GM12878 (cell line): ENCODE measurements at regions not wholly inside any gene's neighbourhood (a gene's known extent, or its start where the extent isn't known, plus 50 kb on each side); places are given as distances from the start of the nearest gene placed in this dataset.

Source experiments
- ATAC-seq: fragments of 200-7000 bp; cut with Tn5 transposase; 3 replicates; pipeline ENCODE4 v1.9.1; 2020; ENCODE audit warnings: mild to moderate bottlenecking, moderate library complexity
- BruUV-seq: library from RNA; stranded (reverse); fragments of 400-500 nt; replicated peaks from 2 replicates; lab custom pipeline; 2021; lab: Mats Ljungman, UMichigan
- CTCF ChIA-PET: fragments of 300-600 bp; sonication (Branson Sonifier 250); formaldehyde crosslinking; extraction: SDS; loops from one replicate; lab custom pipeline; 2021; ENCODE audit warnings: inconsistent platforms; lab: Yijun Ruan, JAX
- POLR2A ChIA-PET: fragments of 350-600 bp; formaldehyde crosslinking; extraction: SDS; loops from one replicate; lab custom pipeline; 2021; ENCODE audit warnings: inconsistent platforms; lab: Charles Lee
- RAD21 ChIA-PET: fragments of 300-600 bp; sonication (Branson Sonifier 250); formaldehyde crosslinking; loops from one replicate; lab custom pipeline; 2023; ENCODE audit warnings: antibody characterized with exemption; ENCODE audit not compliant: unreplicated experiment; lab: Charles Lee
- SMC1A ChIA-PET: fragments of 300-600 bp; sonication (Branson Sonifier 250); formaldehyde crosslinking; loops from one replicate; lab custom pipeline; 2023; ENCODE audit not compliant: unreplicated experiment, uncharacterized antibody; lab: Charles Lee
- DNase-seq: peaks from one replicate; pipeline ENCODE4 v3.0.0-alpha.2; 2011; ENCODE audit warnings: low read depth, low spot score
- FAIRE-seq: peaks from 3 replicates; lab custom pipeline; 2011; peaks lifted over from hg19 to GRCh38; lab: Jason Lieb, UNC
- H2AFZ ChIP-seq: 2 replicates; pipeline ENCODE4 v1.6.0; 2011; ENCODE audit warnings: low read depth, low read length, control low read depth; ENCODE audit not compliant: control insufficient read depth
- H3K27ac ChIP-seq: 2 replicates; pipeline ENCODE4 v1.5.1; 2011; ENCODE audit warnings: control low read depth; ENCODE audit not compliant: control insufficient read depth, insufficient read depth
- H3K27me3 ChIP-seq, 2 experiments: replicated peaks in 1 of 2; 2 replicates each; pipeline versions ENCODE4 v1.6.0 to v1.6.1; 2011; ENCODE audit warnings: low read length in 1 of 2; ENCODE audit not compliant: control insufficient read depth in 2 of 2, insufficient read depth in 2 of 2
- H3K36me3 ChIP-seq, 2 experiments: 2 replicates each; pipeline ENCODE4 v1.5.1; 2011; ENCODE audit warnings: low read length in 1 of 2; ENCODE audit not compliant: control insufficient read depth in 2 of 2, insufficient read depth in 2 of 2
- H3K4me1 ChIP-seq: 2 replicates; pipeline ENCODE4 v1.6.1; 2011; ENCODE audit warnings: mild to moderate bottlenecking, low read length, moderate library complexity, mixed read lengths; ENCODE audit not compliant: control insufficient read depth, insufficient read depth
- H3K4me2 ChIP-seq: 2 replicates; pipeline ENCODE4 v1.6.0; 2011; ENCODE audit warnings: control low read depth; ENCODE audit not compliant: control insufficient read depth, insufficient read depth
- H3K4me3 ChIP-seq: fragments of 200-600 bp; sonication (generic); 2 replicates; pipeline ENCODE4 v1.5.1; 2016
- H3K79me2 ChIP-seq: 2 replicates; pipeline ENCODE4 v1.6.0; 2011; ENCODE audit warnings: low read length; ENCODE audit not compliant: control insufficient read depth, insufficient read depth
- H3K9ac ChIP-seq: 2 replicates; pipeline ENCODE4 v1.8.0; 2011; ENCODE audit warnings: low read length, control low read depth, mixed read lengths; ENCODE audit not compliant: control insufficient read depth, insufficient read depth
- H3K9me3 ChIP-seq: replicated peaks from 3 replicates; pipeline ENCODE4 v1.5.1; 2011; ENCODE audit warnings: mild to moderate bottlenecking, low read length; ENCODE audit not compliant: control insufficient read depth, insufficient read depth
- H4K20me1 ChIP-seq: 2 replicates; pipeline ENCODE4 v1.6.0; 2011; ENCODE audit not compliant: control insufficient read depth, insufficient read depth
- ASH2L ChIP-seq: fragments of 300-600, 200-600 bp; sonication (generic); IDR thresholded peaks from 2 replicates; pipeline ENCODE4 v1.6.1; 2017; ENCODE audit warnings: low read depth, mild to moderate bottlenecking, borderline replicate concordance
- BMI1 ChIP-seq: fragments of 450-650 bp; IDR thresholded peaks from 2 replicates; pipeline ENCODE4 v1.6.1; 2016; ENCODE audit warnings: mild to moderate bottlenecking, moderate library complexity, borderline replicate concordance
- CBFB ChIP-seq: IDR thresholded peaks from 2 replicates; pipeline ENCODE4 v1.6.1; 2016; ENCODE audit warnings: antibody characterized with exemption, low read depth
- CBX3 ChIP-seq: fragments of 200-600 bp; sonication (generic); IDR thresholded peaks from 2 replicates; pipeline ENCODE4 v1.6.1; 2016; ENCODE audit warnings: low read depth, borderline replicate concordance
- CREB1 ChIP-seq: IDR thresholded peaks from 2 replicates; pipeline ENCODE4 v1.6.1; 2012; ENCODE audit warnings: low read depth, mild to moderate bottlenecking, inconsistent platforms
- CREM ChIP-seq: IDR thresholded peaks from 2 replicates; pipeline ENCODE4 v1.6.1; 2014; ENCODE audit warnings: antibody characterized with exemption, low read depth
- HDAC6 ChIP-seq: fragments of 200-600 bp; sonication (generic); IDR thresholded peaks from one replicate; pipeline ENCODE4 v1.8.0; 2017; ENCODE audit warnings: antibody characterized with exemption; ENCODE audit not compliant: unreplicated experiment
- JUNB ChIP-seq: IDR thresholded peaks from 2 replicates; pipeline ENCODE4 v1.6.1; 2016; ENCODE audit warnings: antibody characterized with exemption, mild to moderate bottlenecking
- MYB ChIP-seq: fragments of 150-350 bp; IDR thresholded peaks from 2 replicates; pipeline ENCODE4 v1.6.1; 2014; ENCODE audit warnings: mild to moderate bottlenecking, low read depth, low read length, borderline replicate concordance
- MYC ChIP-seq: IDR thresholded peaks from 2 replicates; pipeline ENCODE4 v1.6.1; 2011; ENCODE audit warnings: mild to moderate bottlenecking, low read length, moderate library complexity, inconsistent platforms; ENCODE audit not compliant: insufficient read depth, insufficient replicate concordance, insufficient read length, severe bottlenecking
- NFXL1 ChIP-seq: fragments of 450-650 bp; IDR thresholded peaks from 2 replicates; pipeline ENCODE4 v1.6.1; 2017; ENCODE audit warnings: antibody characterized with exemption, mild to moderate bottlenecking, borderline replicate concordance
- PAX5 ChIP-seq: IDR thresholded peaks from 2 replicates; pipeline ENCODE4 v1.6.1; 2011; ENCODE audit warnings: low read depth, low read length, borderline replicate concordance
- POLR2A ChIP-seq: IDR thresholded peaks from 2 replicates; pipeline ENCODE4 v1.6.1; 2011; ENCODE audit warnings: low read depth, mild to moderate bottlenecking, low read length
- POU2F2 ChIP-seq: IDR thresholded peaks from 3 replicates; pipeline ENCODE4 v1.6.1; 2011; ENCODE audit warnings: low read depth, mild to moderate bottlenecking, low read length, borderline replicate concordance
- RAD21 ChIP-seq: IDR thresholded peaks from 2 replicates; pipeline ENCODE4 v1.6.1; 2011; ENCODE audit warnings: mild to moderate bottlenecking, low read depth, low read length, moderate library complexity; ENCODE audit not compliant: insufficient read depth
- RCOR1 ChIP-seq: conservative IDR thresholded peaks from 2 replicates; pipeline ENCODE4 v1.6.1; 2012; ENCODE audit warnings: low read depth, low read length, improper control_type of control experiment
- SMC3 ChIP-seq: IDR thresholded peaks from 2 replicates; pipeline ENCODE4 v1.6.1; 2011; ENCODE audit warnings: low read length, improper control_type of control experiment, borderline replicate concordance
- WGBS: methylation state at CpG from one replicate; pipeline ENCODE4 v1.1.6; 2016; ENCODE audit warnings: low lambda C conversion rate; ENCODE audit not compliant: insufficient replicate concordance, insufficient coverage; ENCODE audit errors: missing lambda C conversion rate; 5-methylcytosine and 5-hydroxymethylcytosine counted together
- in situ Hi-C: fragments of 300-500 bp; cut with MboI; formaldehyde crosslinking; loops from 9 replicates; pipeline ENCODE4 v1.14.3; 2018; ENCODE audit warnings: mixed read lengths
- intact Hi-C: fragments of 100-400 bp; cut with micrococcal nuclease; formaldehyde crosslinking; loops from one replicate; pipeline ENCODE4 v1.14.2; 2022; ENCODE audit not compliant: unreplicated experiment
- TF ChIP-seq, protein P1 (sequence below): IDR thresholded peaks from 2 replicates; pipeline ENCODE4 v1.6.1; 2012; ENCODE audit warnings: low read depth, low read length, improper control_type of control experiment
- TF ChIP-seq, protein P2 (sequence below): IDR thresholded peaks from 2 replicates; pipeline ENCODE4 v1.6.1; 2012; ENCODE audit warnings: mild to moderate bottlenecking, low read depth, low read length
- TF ChIP-seq, protein P3 (sequence below): fragments of 450-650 bp; IDR thresholded peaks from 2 replicates; pipeline ENCODE4 v1.6.1; 2016; ENCODE audit warnings: mild to moderate bottlenecking

DNA sequence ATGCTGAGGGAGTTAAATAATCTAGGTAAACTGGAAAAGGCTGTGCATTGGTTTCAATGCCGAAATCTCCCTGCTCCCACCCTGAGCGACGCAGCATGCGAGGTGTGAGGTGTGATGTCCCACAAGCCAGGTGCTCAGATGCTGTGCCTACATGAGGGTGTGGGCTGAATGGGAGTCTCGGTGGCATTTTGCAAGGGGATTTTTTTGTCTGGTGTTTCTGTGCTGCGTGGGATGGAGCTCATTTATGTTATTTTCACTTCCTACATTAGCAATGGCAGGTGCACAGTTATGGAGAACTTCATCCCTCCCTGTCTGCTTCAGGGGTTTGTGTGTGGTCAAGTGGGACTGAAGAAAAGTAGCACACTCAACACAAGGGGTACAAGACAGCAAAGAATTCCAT, 110.2 kb upstream of the CCDC68 start:
- ChIA-PET CTCF (interaction anchor here (0.8 to 2.8 kb wide), 6 partner anchors 11 to 165 kb away, joined by 3 to 9 read pairs (median 4); no protein-coding TSS in a partner anchor), POLR2A (interaction anchor here (0.8 to 2.2 kb wide), 5 partner anchors 11 to 67 kb away, joined by 3 to 6 read pairs (median 3); no protein-coding TSS in a partner anchor), SMC1A (interaction anchor here (0.8 to 6.6 kb wide), 10 partner anchors 9 to 199 kb away, joined by 3 to 49 read pairs (median 7); no protein-coding TSS in a partner anchor), RAD21 (interaction anchor here (1.0 to 1.6 kb wide), 6 partner anchors 10 to 199 kb away, joined by 3 to 5 read pairs (median 4); no protein-coding TSS in a partner anchor)
- Histone ChIP-seq H3K4me3 (no peak overlapping the region), H3K4me1 (peaks cover 37% of the 10 kb centered on the region), H3K79me2 (no peaks in the 10 kb centered on the region), H3K4me2 (peak overlapping the region; percentile 13), H2AFZ (no peak overlapping the region), H3K36me3 (no peaks in the 10 kb centered on the region), H3K27me3 (no peaks in the 10 kb centered on the region), H3K9me3 (no peaks in the 10 kb centered on the region), H3K9ac (no peak overlapping the region), H4K20me1 (no peaks in the 10 kb centered on the region), H3K27ac (peak overlapping the region; percentile 39; the same call in 1 of the 2 replicates)
- in situ Hi-C loops = no loop called here
- FAIRE-seq = peak; percentile 93
- 1% methylated on average over 6 of the region's 6 CpGs for WGBS
- peak; percentile 86 for ATAC-seq
- BruUV-seq = no TSS peak
- intact Hi-C loops = loop anchor here (2.0 to 5.0 kb wide), 2 partner anchors 199 to 253 kb away; no protein-coding TSS in a partner anchor
- peak; percentile 66 for DNase-seq
- TF ChIP-seq PAX5 (peak; percentile 92), POU2F2 (peak; percentile 77; the same call in 2 of the 3 replicates), POLR2A (no peak), CBFB (peak; percentile 31; the same call in 1 of the 2 replicates), ASH2L (no peak), RAD21 (no peak), NFXL1 (no peak), JUNB (no peak), BMI1 (peak; percentile 87), CBX3 (no peak), MYB (no peak), HDAC6 (no peak), CREM (peak; percentile 61; the same call in 1 of the 2 replicates), RCOR1 (0 out of 2 replicates have a peak, but pooled peaks have one; percentile 57), CREB1 (no peak), MYC (no peak), SMC3 (no peak)
- TF ChIP-seq, protein P1, sequence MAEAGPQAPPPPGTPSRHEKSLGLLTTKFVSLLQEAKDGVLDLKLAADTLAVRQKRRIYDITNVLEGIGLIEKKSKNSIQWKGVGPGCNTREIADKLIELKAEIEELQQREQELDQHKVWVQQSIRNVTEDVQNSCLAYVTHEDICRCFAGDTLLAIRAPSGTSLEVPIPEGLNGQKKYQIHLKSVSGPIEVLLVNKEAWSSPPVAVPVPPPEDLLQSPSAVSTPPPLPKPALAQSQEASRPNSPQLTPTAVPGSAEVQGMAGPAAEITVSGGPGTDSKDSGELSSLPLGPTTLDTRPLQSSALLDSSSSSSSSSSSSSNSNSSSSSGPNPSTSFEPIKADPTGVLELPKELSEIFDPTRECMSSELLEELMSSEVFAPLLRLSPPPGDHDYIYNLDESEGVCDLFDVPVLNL = no peak
- TF ChIP-seq, protein P2, sequence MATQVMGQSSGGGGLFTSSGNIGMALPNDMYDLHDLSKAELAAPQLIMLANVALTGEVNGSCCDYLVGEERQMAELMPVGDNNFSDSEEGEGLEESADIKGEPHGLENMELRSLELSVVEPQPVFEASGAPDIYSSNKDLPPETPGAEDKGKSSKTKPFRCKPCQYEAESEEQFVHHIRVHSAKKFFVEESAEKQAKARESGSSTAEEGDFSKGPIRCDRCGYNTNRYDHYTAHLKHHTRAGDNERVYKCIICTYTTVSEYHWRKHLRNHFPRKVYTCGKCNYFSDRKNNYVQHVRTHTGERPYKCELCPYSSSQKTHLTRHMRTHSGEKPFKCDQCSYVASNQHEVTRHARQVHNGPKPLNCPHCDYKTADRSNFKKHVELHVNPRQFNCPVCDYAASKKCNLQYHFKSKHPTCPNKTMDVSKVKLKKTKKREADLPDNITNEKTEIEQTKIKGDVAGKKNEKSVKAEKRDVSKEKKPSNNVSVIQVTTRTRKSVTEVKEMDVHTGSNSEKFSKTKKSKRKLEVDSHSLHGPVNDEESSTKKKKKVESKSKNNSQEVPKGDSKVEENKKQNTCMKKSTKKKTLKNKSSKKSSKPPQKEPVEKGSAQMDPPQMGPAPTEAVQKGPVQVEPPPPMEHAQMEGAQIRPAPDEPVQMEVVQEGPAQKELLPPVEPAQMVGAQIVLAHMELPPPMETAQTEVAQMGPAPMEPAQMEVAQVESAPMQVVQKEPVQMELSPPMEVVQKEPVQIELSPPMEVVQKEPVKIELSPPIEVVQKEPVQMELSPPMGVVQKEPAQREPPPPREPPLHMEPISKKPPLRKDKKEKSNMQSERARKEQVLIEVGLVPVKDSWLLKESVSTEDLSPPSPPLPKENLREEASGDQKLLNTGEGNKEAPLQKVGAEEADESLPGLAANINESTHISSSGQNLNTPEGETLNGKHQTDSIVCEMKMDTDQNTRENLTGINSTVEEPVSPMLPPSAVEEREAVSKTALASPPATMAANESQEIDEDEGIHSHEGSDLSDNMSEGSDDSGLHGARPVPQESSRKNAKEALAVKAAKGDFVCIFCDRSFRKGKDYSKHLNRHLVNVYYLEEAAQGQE = no peak
- TF ChIP-seq, protein P3, sequence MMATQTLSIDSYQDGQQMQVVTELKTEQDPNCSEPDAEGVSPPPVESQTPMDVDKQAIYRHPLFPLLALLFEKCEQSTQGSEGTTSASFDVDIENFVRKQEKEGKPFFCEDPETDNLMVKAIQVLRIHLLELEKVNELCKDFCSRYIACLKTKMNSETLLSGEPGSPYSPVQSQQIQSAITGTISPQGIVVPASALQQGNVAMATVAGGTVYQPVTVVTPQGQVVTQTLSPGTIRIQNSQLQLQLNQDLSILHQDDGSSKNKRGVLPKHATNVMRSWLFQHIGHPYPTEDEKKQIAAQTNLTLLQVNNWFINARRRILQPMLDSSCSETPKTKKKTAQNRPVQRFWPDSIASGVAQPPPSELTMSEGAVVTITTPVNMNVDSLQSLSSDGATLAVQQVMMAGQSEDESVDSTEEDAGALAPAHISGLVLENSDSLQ = peak; percentile 49; the same call in 1 of the 2 replicates
